Heart left ventricle (tissue), 13 donors: ENCODE measurements at regions not wholly inside any gene's neighbourhood (a gene's known extent, or its start where the extent isn't known, plus 50 kb on each side); places are given as distances from the start of the nearest gene placed in this dataset.

Experiments used
- POLR2A ChIP-seq, 2 donors: fragments of 450-650 bp; IDR thresholded peaks; one replicate each; pipeline ENCODE4 v1.6.1; 2017; ENCODE audit warnings: antibody characterized with exemption in 2 of 2, mild to moderate bottlenecking in 2 of 2, moderate library complexity in 2 of 2
- TF ChIP-seq, protein P1 (sequence below), 12 donors: fragments of 200-600 bp; sonication (generic) in 4 of 12; IDR thresholded peaks; one replicate each; pipeline versions ENCODE4 v1.5.0 to v1.8.0; 2018 to 2022; ENCODE audit warnings: antibody characterized with exemption in 12 of 12, mild to moderate bottlenecking in 5 of 12
- donor health status: ischemic (EF 13 %, LVEDD 7.1; RV severe dilation, severe dysfunction).
- donor health status: DM: no; HTN: yes; CAD: no.
- donor health status: DM: no; HTN: no; CAD: no.
- donor health status: ischemic (EF 25% LVEDD 6.9; RV normal size, moderate dysfunction).
- donor health status: ischemic (EF 25% LVEDD 5.7; RV mildly dilated, moderate dysfunction).
- donor health status: ischemic (EF 35%, LVEDD 5.7; RV mildly dilated, moderate dysfunction).
- donor health status: nonischemic (EF 11% LVEDD 7.7; RV severe dilation, severe dysfunction).
- donor health status: DM: yes; HTN: yes; CAD: no.
- donor health status: PGD.
- donor health status: ischemic (EF 29% LVEDD 5.4; RV normal size, mild dysfunction).
- donor health status: nonischemic (EF 23%, LVEDD 6.1; RV moderate dilation, normal function).

DNA sequence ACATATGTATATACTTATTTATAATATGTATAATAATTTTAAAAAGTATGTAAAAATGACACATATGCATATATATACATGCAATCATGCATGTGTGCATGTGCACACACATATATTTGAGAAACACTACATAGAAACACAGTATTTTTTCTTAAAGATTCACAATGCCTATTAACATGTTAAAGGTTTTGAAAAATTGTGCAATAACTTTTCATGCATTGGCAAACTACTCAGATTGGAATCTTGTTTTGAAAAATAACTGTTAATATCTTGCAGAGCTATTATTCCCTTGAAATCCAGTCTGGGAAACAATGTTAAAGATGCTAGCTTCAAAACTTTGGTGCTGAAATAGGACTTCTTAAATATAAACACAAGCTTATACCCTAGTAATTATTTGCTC lies 256.2 kb upstream of the P2RY1 start:
- no peak for TF ChIP-seq POLR2A (IDR thresholded peaks at IDR 0.05)
- TF ChIP-seq, protein P1, sequence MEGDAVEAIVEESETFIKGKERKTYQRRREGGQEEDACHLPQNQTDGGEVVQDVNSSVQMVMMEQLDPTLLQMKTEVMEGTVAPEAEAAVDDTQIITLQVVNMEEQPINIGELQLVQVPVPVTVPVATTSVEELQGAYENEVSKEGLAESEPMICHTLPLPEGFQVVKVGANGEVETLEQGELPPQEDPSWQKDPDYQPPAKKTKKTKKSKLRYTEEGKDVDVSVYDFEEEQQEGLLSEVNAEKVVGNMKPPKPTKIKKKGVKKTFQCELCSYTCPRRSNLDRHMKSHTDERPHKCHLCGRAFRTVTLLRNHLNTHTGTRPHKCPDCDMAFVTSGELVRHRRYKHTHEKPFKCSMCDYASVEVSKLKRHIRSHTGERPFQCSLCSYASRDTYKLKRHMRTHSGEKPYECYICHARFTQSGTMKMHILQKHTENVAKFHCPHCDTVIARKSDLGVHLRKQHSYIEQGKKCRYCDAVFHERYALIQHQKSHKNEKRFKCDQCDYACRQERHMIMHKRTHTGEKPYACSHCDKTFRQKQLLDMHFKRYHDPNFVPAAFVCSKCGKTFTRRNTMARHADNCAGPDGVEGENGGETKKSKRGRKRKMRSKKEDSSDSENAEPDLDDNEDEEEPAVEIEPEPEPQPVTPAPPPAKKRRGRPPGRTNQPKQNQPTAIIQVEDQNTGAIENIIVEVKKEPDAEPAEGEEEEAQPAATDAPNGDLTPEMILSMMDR (IDR thresholded peaks at IDR 0.05) = no peak
